ENCODE measurements at regions not wholly inside any gene's neighbourhood (a gene's known extent, or its start where the extent isn't known, plus 50 kb on each side); places are given as distances from the start of the nearest gene placed in this dataset.

GRCh38 chr6:22442826-22443225 lies 126.5 kb upstream of the HDGFL1 start:
- DNase-seq (no peak), ATAC-seq (no peak)
- 67% methylated on average over 1 of the region's 1 CpG for WGBS (ENCODE audit: insufficient coverage, low coverage, low lambda C conversion rate, missing lambda C conversion rate)
- no peaks in the 10 kb centered on the region for H3K36me3 ChIP-seq
- no peaks in the 10 kb centered on the region for H3K4me1 ChIP-seq
- intact Hi-C loops (cut with DNase I), result no loop called here
- H3K27ac ChIP-seq, result no peak overlapping the region
- no peaks in the 10 kb centered on the region for H3K27me3 ChIP-seq
- H3K9me3 ChIP-seq, result no peaks in the 10 kb centered on the region
- H3K4me3 ChIP-seq, result no peak overlapping the region
- TF ChIP-seq POLR2A (IDR thresholded peaks at IDR 0.05) (no peak), CTCF (IDR thresholded peaks at IDR 0.05) (no peak)

DNA sequence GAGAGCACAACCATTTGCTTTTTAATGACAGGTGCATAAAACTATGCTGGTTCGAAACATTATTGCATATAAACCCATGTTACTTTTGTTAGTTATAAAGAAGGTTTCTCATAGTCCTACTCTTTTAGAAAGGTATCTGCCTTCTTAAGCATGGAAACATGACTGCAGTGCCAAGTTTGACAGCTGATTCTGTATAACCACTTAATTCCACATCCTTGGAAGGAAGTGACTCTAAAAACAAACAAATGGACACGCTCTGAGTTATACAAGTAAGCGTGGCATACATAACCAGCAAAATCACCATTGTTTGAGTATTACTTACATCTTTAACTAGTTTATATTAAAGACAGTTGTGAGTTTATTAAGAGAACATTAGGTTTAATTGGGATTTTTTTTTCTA lies 125.0 kb upstream of the HDGFL1 start:
- no peaks in the 10 kb centered on the region for H3K36me3 ChIP-seq
- intact Hi-C loops (cut with DNase I), result no loop called here
- no peaks in the 10 kb centered on the region for H3K9me3 ChIP-seq
- no peak overlapping the region for H3K4me3 ChIP-seq
- ATAC-seq (no peak), DNase-seq (no peak)
- TF ChIP-seq POLR2A (IDR thresholded peaks at IDR 0.05), result no peak
- no peak for TF ChIP-seq CTCF (IDR thresholded peaks at IDR 0.05)
- WGBS (ENCODE audit: insufficient coverage, low coverage, low lambda C conversion rate, missing lambda C conversion rate), result 72% methylated on average over 3 of the region's 3 CpGs
- H3K4me1 ChIP-seq, result no peaks in the 10 kb centered on the region
- no peak overlapping the region for H3K27ac ChIP-seq
- H3K27me3 ChIP-seq, result no peaks in the 10 kb centered on the region

DNA sequence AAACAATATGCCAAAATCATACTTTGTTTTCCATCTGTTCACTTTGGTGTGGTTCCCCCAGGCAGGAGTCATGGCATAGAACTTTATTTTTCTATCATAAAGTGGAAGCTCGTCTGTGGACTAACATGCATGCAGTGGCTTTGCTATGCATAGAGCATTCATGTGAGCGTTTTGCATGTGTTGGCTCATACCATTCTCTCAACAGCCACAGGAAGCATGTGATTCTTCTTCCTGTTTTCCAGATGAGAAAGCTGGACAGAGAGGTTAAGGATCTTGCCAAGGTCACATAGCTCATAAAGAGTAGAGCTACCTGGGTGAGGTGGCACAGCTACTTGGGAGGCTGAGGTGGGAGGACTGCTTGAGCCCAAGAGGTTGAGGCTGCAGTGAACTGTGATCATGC lies 123.4 kb upstream of the HDGFL1 start:
- DNase-seq, result no peak
- intact Hi-C loops (cut with DNase I), result no loop called here
- no peak for TF ChIP-seq CTCF (IDR thresholded peaks at IDR 0.05)
- TF ChIP-seq POLR2A (IDR thresholded peaks at IDR 0.05), result no peak
- H3K27me3 ChIP-seq, result no peaks in the 10 kb centered on the region
- H3K27ac ChIP-seq, result no peak overlapping the region
- H3K9me3 ChIP-seq, result no peaks in the 10 kb centered on the region
- H3K36me3 ChIP-seq, result no peaks in the 10 kb centered on the region
- WGBS (ENCODE audit: insufficient coverage, low coverage, low lambda C conversion rate, missing lambda C conversion rate), result 55% methylated on average over 2 of the region's 2 CpGs
- no peak overlapping the region for H3K4me3 ChIP-seq
- no peak for ATAC-seq
- no peaks in the 10 kb centered on the region for H3K4me1 ChIP-seq

- TF ChIP-seq CTCF (IDR thresholded peaks at IDR 0.05) (no peak), POLR2A (IDR thresholded peaks at IDR 0.05) (no peak)
- DNase-seq, result no peak
These were observed 121.8 kb upstream of the HDGFL1 start for GRCh38 chr6:22447249-22448196.

More at GRCh38 chr6:22447249-22448196, 121.8 kb upstream of the HDGFL1 start:
- 60% methylated on average over 16 of the region's 16 CpGs for WGBS (ENCODE audit: insufficient coverage, low coverage, low lambda C conversion rate, missing lambda C conversion rate)
- intact Hi-C loops (cut with DNase I), result no loop called here
- Histone ChIP-seq H3K27ac (no peak overlapping the region), H3K36me3 (no peaks in the 10 kb centered on the region), H3K27me3 (no peaks in the 10 kb centered on the region), H3K4me1 (no peaks in the 10 kb centered on the region), H3K4me3 (no peak overlapping the region), H3K9me3 (no peaks in the 10 kb centered on the region)
- no peak for ATAC-seq

Data from right lobe of liver (tissue), 6 donors.